Keratinocyte (primary cell): ENCODE measurements at regions not wholly inside any gene's neighbourhood (a gene's known extent, or its start where the extent isn't known, plus 50 kb on each side); places are given as distances from the start of the nearest gene placed in this dataset.

Experiments used
- EZH2 ChIP-seq: IDR thresholded peaks from one replicate; pipeline ENCODE4 v1.6.1; 2012; ENCODE audit warnings: inconsistent platforms, mild to moderate bottlenecking, low read length, moderate library complexity
- TF ChIP-seq, protein P1 (sequence below), 3 experiments: IDR thresholded peaks in 1 of 3; conservative IDR thresholded peaks in 1 of 3; optimal IDR thresholded peaks in 1 of 3; 2 replicates in 2 of 3; 3 replicates in 1 of 3; pipeline versions ENCODE3 to v1.5.1; 2011; ENCODE audit warnings: low read length in 3 of 3, mild to moderate bottlenecking in 3 of 3, moderate library complexity in 2 of 3, control low read depth in 1 of 3, inconsistent platforms in 1 of 3; ENCODE audit not compliant: insufficient read depth in 2 of 3; ENCODE audit errors: extremely low read depth in 1 of 3

- TF ChIP-seq, protein P1, sequence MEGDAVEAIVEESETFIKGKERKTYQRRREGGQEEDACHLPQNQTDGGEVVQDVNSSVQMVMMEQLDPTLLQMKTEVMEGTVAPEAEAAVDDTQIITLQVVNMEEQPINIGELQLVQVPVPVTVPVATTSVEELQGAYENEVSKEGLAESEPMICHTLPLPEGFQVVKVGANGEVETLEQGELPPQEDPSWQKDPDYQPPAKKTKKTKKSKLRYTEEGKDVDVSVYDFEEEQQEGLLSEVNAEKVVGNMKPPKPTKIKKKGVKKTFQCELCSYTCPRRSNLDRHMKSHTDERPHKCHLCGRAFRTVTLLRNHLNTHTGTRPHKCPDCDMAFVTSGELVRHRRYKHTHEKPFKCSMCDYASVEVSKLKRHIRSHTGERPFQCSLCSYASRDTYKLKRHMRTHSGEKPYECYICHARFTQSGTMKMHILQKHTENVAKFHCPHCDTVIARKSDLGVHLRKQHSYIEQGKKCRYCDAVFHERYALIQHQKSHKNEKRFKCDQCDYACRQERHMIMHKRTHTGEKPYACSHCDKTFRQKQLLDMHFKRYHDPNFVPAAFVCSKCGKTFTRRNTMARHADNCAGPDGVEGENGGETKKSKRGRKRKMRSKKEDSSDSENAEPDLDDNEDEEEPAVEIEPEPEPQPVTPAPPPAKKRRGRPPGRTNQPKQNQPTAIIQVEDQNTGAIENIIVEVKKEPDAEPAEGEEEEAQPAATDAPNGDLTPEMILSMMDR (optimal IDR thresholded peaks at IDR 0.05 in 1 of 3, IDR thresholded peaks at IDR 0.05 in 1 of 3, conservative IDR thresholded peaks at IDR 0.05 in 1 of 3; ENCODE audit: extremely low read depth in 1 of 3, insufficient read depth in 2 of 3, low read length in 3 of 3), result no peak
- no peak for TF ChIP-seq EZH2
Observed at GRCh38 chr12:13790317-13790716, 191.1 kb downstream of the GRIN2B start.
